VCaP (cell line): ENCODE measurements at regions not wholly inside any gene's neighbourhood (a gene's known extent, or its start where the extent isn't known, plus 50 kb on each side); places are given as distances from the start of the nearest gene placed in this dataset.

ENCODE experiments used
- H3K27ac ChIP-seq: fragments of 450-650 bp; 2 replicates; pipeline ENCODE4 v1.5.1; 2017
- CTCF ChIP-seq: fragments of 450-650 bp; conservative IDR thresholded peaks from 2 replicates; pipeline ENCODE4 v1.5.1; 2017; ENCODE audit warnings: mild to moderate bottlenecking, moderate library complexity

- TF ChIP-seq CTCF: no peak
Observed at GRCh38 chr2:16584824-16585540, 80.7 kb downstream of the CYRIA start.

GRCh38 chr2:16584084-16584483 lies 81.5 kb downstream of the CYRIA start:
- no peak overlapping the region for H3K27ac ChIP-seq
- no peak for TF ChIP-seq CTCF

More at GRCh38 chr2:16584824-16585540, 80.7 kb downstream of the CYRIA start:
- no peak overlapping the region for H3K27ac ChIP-seq

GRCh38 chr2:16581241-16581640 lies 84.4 kb downstream of the CYRIA start:
- no peak overlapping the region for H3K27ac ChIP-seq
- no peak for TF ChIP-seq CTCF

GRCh38 chr2:16578081-16578480 lies 87.6 kb downstream of the CYRIA start:
- no peak overlapping the region for H3K27ac ChIP-seq
- no peak for TF ChIP-seq CTCF

- H3K27ac ChIP-seq: no peak overlapping the region
- no peak for TF ChIP-seq CTCF
Observed at GRCh38 chr2:16570516-16570915, 95.1 kb downstream of the CYRIA start.

- H3K27ac ChIP-seq: no peak overlapping the region
- TF ChIP-seq CTCF: no peak
Observed at GRCh38 chr2:16568998-16569784, 96.4 kb downstream of the CYRIA start.

- no peak for TF ChIP-seq CTCF
- H3K27ac ChIP-seq: peak overlapping the region; percentile 18; the same call in 1 of the 2 replicates
Observed at GRCh38 chr2:16566701-16567100, 98.9 kb downstream of the CYRIA start.
